PC-9 (cell line): ENCODE measurements at regions not wholly inside any gene's neighbourhood (a gene's known extent, or its start where the extent isn't known, plus 50 kb on each side); places are given as distances from the start of the nearest gene placed in this dataset.

Experiments
- CTCF ChIP-seq: fragments of 200-600 bp; sonication (generic); conservative IDR thresholded peaks from 2 replicates; pipeline ENCODE4 v1.6.1; 2017; ENCODE audit warnings: mixed run types, antibody characterized with exemption, mild to moderate bottlenecking, moderate library complexity
- EZH2 ChIP-seq: fragments of 200-600 bp; sonication (generic); IDR thresholded peaks from 2 replicates; pipeline ENCODE4 v1.8.0; 2017; ENCODE audit warnings: antibody characterized with exemption, low read depth

GRCh38 chr18:61754039-61754583, 138.7 kb downstream of the RNF152 start:
- TF ChIP-seq CTCF (no peak), EZH2 (no peak)
